ENCODE measurements at regions not wholly inside any gene's neighbourhood (a gene's known extent, or its start where the extent isn't known, plus 50 kb on each side); places are given as distances from the start of the nearest gene placed in this dataset.
A peak's percentile ranks its signal among the peaks of the same experiment; 100 is the strongest.

DNA sequence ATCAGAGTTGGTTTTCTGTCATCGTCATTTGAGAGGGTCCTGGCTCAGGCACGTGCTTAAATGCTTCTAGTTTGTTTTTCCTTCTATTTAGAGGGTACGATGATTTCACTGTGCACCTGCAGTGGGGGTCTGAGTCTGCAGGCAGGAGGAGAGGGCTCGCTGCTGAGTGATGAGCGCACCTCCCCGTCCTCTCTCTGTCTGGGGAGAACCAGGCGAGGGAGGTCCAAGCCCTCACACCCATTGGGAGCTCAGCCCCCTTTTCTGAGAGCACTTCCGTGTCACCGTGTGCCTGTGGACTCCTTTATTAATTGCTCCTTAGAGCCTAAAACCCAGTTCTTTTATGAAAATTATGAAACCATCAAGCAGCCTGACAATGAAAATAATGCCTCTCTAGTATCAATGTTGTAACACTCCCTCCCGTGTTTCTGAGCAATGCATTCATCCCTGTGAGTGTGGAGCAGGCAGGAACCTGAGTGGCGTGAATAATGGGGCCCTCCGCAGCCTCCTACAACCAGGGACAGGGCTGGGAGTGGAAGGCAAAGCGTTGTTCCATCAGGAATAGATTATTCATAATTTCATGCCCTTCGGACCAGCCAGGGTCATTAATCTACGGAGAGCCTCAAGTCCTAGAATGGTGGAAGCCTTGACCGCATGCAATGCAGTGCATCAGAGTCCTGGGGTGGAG is 191.6 kb downstream of the UQCRFS1 start:
- H3K27ac ChIP-seq (ENCODE audit: low read depth, low read length) = no peak overlapping the region
- no CpG with 5 or more reads among the region's 16 CpGs for WGBS (ENCODE audit: extremely low coverage, insufficient coverage, low lambda C conversion rate)
- no peaks in the 10 kb centered on the region for H3K27me3 ChIP-seq (ENCODE audit: insufficient read depth, low read length, poor library complexity)

DNA sequence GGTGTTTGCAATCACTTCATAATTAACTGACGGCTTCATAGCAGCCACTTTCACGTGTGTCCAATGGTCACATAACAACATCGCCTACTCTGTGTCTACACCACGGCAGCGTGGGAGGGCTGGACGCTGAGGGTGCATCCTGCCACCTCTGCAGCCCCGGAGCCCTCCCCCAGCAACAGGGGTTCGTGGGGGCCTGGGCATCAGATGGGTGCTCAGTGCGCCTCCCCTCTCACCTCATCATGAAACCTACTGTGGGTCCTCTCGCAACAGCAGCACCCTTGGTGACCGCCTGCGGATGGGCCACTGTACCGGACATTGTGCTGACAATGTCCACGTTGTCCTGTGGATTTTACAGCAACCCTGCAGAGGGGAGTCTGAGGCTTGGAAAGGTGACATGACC is 193.5 kb downstream of the UQCRFS1 start:
- no peaks in the 10 kb centered on the region for H3K36me3 ChIP-seq (ENCODE audit: control insufficient read depth, insufficient read depth, low read length)
- H2AK5ac ChIP-seq (ENCODE audit: low read length) = no peak overlapping the region
- H3K56ac ChIP-seq (ENCODE audit: low read length) = no peak overlapping the region
- H2BK15ac ChIP-seq (replicated peaks; ENCODE audit: low read depth) = no peak overlapping the region
- H3K27me3 ChIP-seq (ENCODE audit: insufficient read depth, low read length, poor library complexity) = no peaks in the 10 kb centered on the region
- H3K4me3 ChIP-seq (ENCODE audit: low read length) = no peak overlapping the region
- no peak for DNase-seq
- WGBS (ENCODE audit: extremely low coverage, insufficient coverage, low lambda C conversion rate) = no CpG with 5 or more reads among the region's 14 CpGs
- H3K4ac ChIP-seq (ENCODE audit: low read depth, low read length) = no peak overlapping the region
- no peak overlapping the region for H2BK120ac ChIP-seq (ENCODE audit: low read depth, low read length)
- H4K5ac ChIP-seq (ENCODE audit: low read length) = no peak overlapping the region
- H2BK5ac ChIP-seq (ENCODE audit: low read length) = no peak overlapping the region
- no peak overlapping the region for H3K9ac ChIP-seq (ENCODE audit: low read length)
- no peak overlapping the region for H4K8ac ChIP-seq (ENCODE audit: low read depth, low read length)
- H3K23ac ChIP-seq (ENCODE audit: low read length) = no peak overlapping the region
- H3K79me2 ChIP-seq (ENCODE audit: control insufficient read depth, insufficient read depth, low read length) = no peaks in the 10 kb centered on the region
- H3K27ac ChIP-seq (ENCODE audit: low read depth, low read length) = no peak overlapping the region
- no peak overlapping the region for H3K4me2 ChIP-seq (ENCODE audit: low read length)
- H3K18ac ChIP-seq (ENCODE audit: low read length) = no peak overlapping the region
- H3K4me1 ChIP-seq (ENCODE audit: control insufficient read depth, low read depth, low read length) = no peaks in the 10 kb centered on the region
- H3K79me1 ChIP-seq (ENCODE audit: low read length) = no peaks in the 10 kb centered on the region

More for the DNA sequence above, 191.6 kb downstream of the UQCRFS1 start:
- Histone ChIP-seq H3K23ac (ENCODE audit: low read length) (no peak overlapping the region), H2BK120ac (ENCODE audit: low read depth, low read length) (no peak overlapping the region), H2BK15ac (replicated peaks; ENCODE audit: low read depth) (no peak overlapping the region), H3K4me1 (ENCODE audit: control insufficient read depth, low read depth, low read length) (no peaks in the 10 kb centered on the region), H3K79me1 (ENCODE audit: low read length) (no peaks in the 10 kb centered on the region), H4K8ac (ENCODE audit: low read depth, low read length) (no peak overlapping the region), H2AK5ac (ENCODE audit: low read length) (no peak overlapping the region), H3K9ac (ENCODE audit: low read length) (no peak overlapping the region), H3K4me3 (ENCODE audit: low read length) (no peak overlapping the region), H3K4ac (ENCODE audit: low read depth, low read length) (no peak overlapping the region), H3K18ac (ENCODE audit: low read length) (no peak overlapping the region), H4K5ac (ENCODE audit: low read length) (no peak overlapping the region), H3K79me2 (ENCODE audit: control insufficient read depth, insufficient read depth, low read length) (no peaks in the 10 kb centered on the region), H2BK5ac (ENCODE audit: low read length) (no peak overlapping the region), H3K36me3 (ENCODE audit: control insufficient read depth, insufficient read depth, low read length) (no peaks in the 10 kb centered on the region), H3K4me2 (ENCODE audit: low read length) (no peak overlapping the region), H3K56ac (ENCODE audit: low read length) (no peak overlapping the region)
- DNase-seq = no peak

- Histone ChIP-seq H3K56ac (ENCODE audit: low read length) (no peak overlapping the region), H3K18ac (ENCODE audit: low read length) (no peak overlapping the region), H3K4me1 (ENCODE audit: control insufficient read depth, low read depth, low read length) (no peaks in the 10 kb centered on the region), H2BK120ac (ENCODE audit: low read depth, low read length) (no peak overlapping the region), H2AK5ac (ENCODE audit: low read length) (no peak overlapping the region), H4K5ac (ENCODE audit: low read length) (no peak overlapping the region), H2BK5ac (ENCODE audit: low read length) (no peak overlapping the region), H3K4ac (ENCODE audit: low read depth, low read length) (no peak overlapping the region), H3K27me3 (ENCODE audit: insufficient read depth, low read length, poor library complexity) (no peaks in the 10 kb centered on the region), H3K9ac (ENCODE audit: low read length) (no peak overlapping the region), H3K4me2 (ENCODE audit: low read length) (no peak overlapping the region), H3K36me3 (ENCODE audit: control insufficient read depth, insufficient read depth, low read length) (no peaks in the 10 kb centered on the region), H4K8ac (ENCODE audit: low read depth, low read length) (no peak overlapping the region), H2BK15ac (replicated peaks; ENCODE audit: low read depth) (no peak overlapping the region), H3K79me2 (ENCODE audit: control insufficient read depth, insufficient read depth, low read length) (no peaks in the 10 kb centered on the region), H3K79me1 (ENCODE audit: low read length) (no peaks in the 10 kb centered on the region), H3K23ac (ENCODE audit: low read length) (no peak overlapping the region), H3K4me3 (ENCODE audit: low read length) (no peak overlapping the region), H3K27ac (ENCODE audit: low read depth, low read length) (no peak overlapping the region)
- WGBS (ENCODE audit: extremely low coverage, insufficient coverage, low lambda C conversion rate) = no CpG with 5 or more reads among the region's 3 CpGs
- no peak for DNase-seq
These were observed 194.4 kb downstream of the UQCRFS1 start for GRCh38 chr19:29018542-29018941.

GRCh38 chr19:29017788-29018187 is 195.2 kb downstream of the UQCRFS1 start:
- H3K4me1 ChIP-seq (ENCODE audit: control insufficient read depth, low read depth, low read length) = no peaks in the 10 kb centered on the region
- H3K79me1 ChIP-seq (ENCODE audit: low read length) = no peaks in the 10 kb centered on the region
- no peak overlapping the region for H2BK120ac ChIP-seq (ENCODE audit: low read depth, low read length)
- no peak overlapping the region for H3K27ac ChIP-seq (ENCODE audit: low read depth, low read length)
- H2AK5ac ChIP-seq (ENCODE audit: low read length) = no peak overlapping the region
- DNase-seq = no peak
- no peak overlapping the region for H4K5ac ChIP-seq (ENCODE audit: low read length)
- WGBS (ENCODE audit: extremely low coverage, insufficient coverage, low lambda C conversion rate) = no CpG with 5 or more reads among the region's 8 CpGs
- no peaks in the 10 kb centered on the region for H3K27me3 ChIP-seq (ENCODE audit: insufficient read depth, low read length, poor library complexity)
- no peak overlapping the region for H3K23ac ChIP-seq (ENCODE audit: low read length)
- H3K4me2 ChIP-seq (ENCODE audit: low read length) = no peak overlapping the region
- no peaks in the 10 kb centered on the region for H3K79me2 ChIP-seq (ENCODE audit: control insufficient read depth, insufficient read depth, low read length)
- H2BK15ac ChIP-seq (replicated peaks; ENCODE audit: low read depth) = no peak overlapping the region
- no peak overlapping the region for H4K8ac ChIP-seq (ENCODE audit: low read depth, low read length)
- no peak overlapping the region for H3K18ac ChIP-seq (ENCODE audit: low read length)
- no peak overlapping the region for H3K56ac ChIP-seq (ENCODE audit: low read length)
- no peak overlapping the region for H3K9ac ChIP-seq (ENCODE audit: low read length)
- H2BK5ac ChIP-seq (ENCODE audit: low read length) = no peak overlapping the region
- H3K4me3 ChIP-seq (ENCODE audit: low read length) = no peak overlapping the region
- H3K4ac ChIP-seq (ENCODE audit: low read depth, low read length) = no peak overlapping the region
- H3K36me3 ChIP-seq (ENCODE audit: control insufficient read depth, insufficient read depth, low read length) = no peaks in the 10 kb centered on the region

DNA sequence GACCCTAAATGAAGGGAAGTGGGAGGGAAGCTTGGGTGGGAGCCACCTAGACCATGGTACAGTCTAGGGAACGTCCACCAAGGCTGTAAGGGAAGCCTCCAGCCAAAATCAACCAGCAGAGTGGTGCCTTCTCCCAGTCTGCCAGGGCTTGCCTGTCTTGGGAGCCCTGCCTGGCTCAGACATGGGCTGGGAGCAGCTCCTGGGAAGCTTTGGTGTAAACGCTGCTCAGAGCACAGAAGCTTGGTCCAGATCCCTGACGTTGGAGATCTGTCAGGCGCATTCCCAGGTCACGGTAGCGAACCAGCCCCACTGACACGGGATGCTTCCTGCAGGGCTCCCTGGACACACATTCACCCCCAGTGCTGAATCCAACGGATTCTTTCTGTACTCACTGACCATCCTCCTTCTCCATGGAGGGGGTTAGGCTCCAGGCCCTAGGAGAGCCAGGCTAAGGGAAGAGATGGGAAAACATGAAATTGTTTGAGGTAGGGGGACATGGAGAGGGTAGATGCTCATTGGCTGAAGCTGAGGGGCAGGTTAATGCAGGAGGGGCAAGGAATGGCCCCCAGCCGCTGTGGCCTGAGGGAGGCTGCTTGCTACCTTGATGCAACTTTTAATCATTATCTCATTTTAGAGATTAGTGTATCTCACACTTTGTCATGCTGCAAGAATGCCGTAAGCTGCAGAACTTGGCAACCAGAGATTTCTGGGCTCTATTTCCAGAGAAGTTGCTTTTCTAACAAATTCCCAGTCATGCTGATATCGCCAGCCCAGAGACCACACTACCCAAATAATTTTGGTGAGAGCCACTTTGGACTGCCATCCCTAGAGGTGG is 195.8 kb downstream of the UQCRFS1 start:
- Histone ChIP-seq H3K79me2 (ENCODE audit: control insufficient read depth, insufficient read depth, low read length) (no peaks in the 10 kb centered on the region), H2BK15ac (replicated peaks; ENCODE audit: low read depth) (no peak overlapping the region), H3K36me3 (ENCODE audit: control insufficient read depth, insufficient read depth, low read length) (no peaks in the 10 kb centered on the region), H3K4me2 (ENCODE audit: low read length) (no peak overlapping the region), H3K23ac (ENCODE audit: low read length) (no peak overlapping the region), H2BK120ac (ENCODE audit: low read depth, low read length) (no peak overlapping the region), H3K4me1 (ENCODE audit: control insufficient read depth, low read depth, low read length) (no peaks in the 10 kb centered on the region), H4K5ac (ENCODE audit: low read length) (no peak overlapping the region), H3K56ac (ENCODE audit: low read length) (no peak overlapping the region), H3K79me1 (ENCODE audit: low read length) (no peaks in the 10 kb centered on the region), H3K9ac (ENCODE audit: low read length) (no peak overlapping the region), H2BK5ac (ENCODE audit: low read length) (no peak overlapping the region), H2AK5ac (ENCODE audit: low read length) (no peak overlapping the region), H3K27me3 (ENCODE audit: insufficient read depth, low read length, poor library complexity) (no peaks in the 10 kb centered on the region), H4K8ac (ENCODE audit: low read depth, low read length) (no peak overlapping the region), H3K4me3 (ENCODE audit: low read length) (no peak overlapping the region), H3K4ac (ENCODE audit: low read depth, low read length) (no peak overlapping the region), H3K27ac (ENCODE audit: low read depth, low read length) (no peak overlapping the region), H3K18ac (ENCODE audit: low read length) (no peak overlapping the region)
- WGBS (ENCODE audit: extremely low coverage, insufficient coverage, low lambda C conversion rate) = no CpG with 5 or more reads among the region's 11 CpGs
- peak; percentile 47 for DNase-seq

All from mesendoderm (in vitro differentiated cells).